Naive thymus-derived CD4-positive, alpha-beta T cell (primary cell): ENCODE measurements at regions not wholly inside any gene's neighbourhood (a gene's known extent, or its start where the extent isn't known, plus 50 kb on each side); places are given as distances from the start of the nearest gene placed in this dataset.
"Not testable (repeated sequence)": the region's sequence is repeated elsewhere in the genome, so short reads cannot be mapped to it uniquely, and the experiment has no call there.

Source experiments
- ATAC-seq: fragments of 150-1000 bp; cut with Tn5 transposase; 2 replicates; pipeline ENCODE4 v1.10.0; 2021; ENCODE audit warnings: mild to moderate bottlenecking, moderate library complexity
- CTCF ChIA-PET: fragments of 350-600 bp; sonication (Branson Sonifier 250); formaldehyde crosslinking; loops from one replicate; lab custom pipeline; 2021; ENCODE audit warnings: antibody characterized with exemption; lab: Charles Lee
- POLR2A ChIA-PET: fragments of 350-600 bp; sonication (Branson Sonifier 250); formaldehyde crosslinking; loops from one replicate; lab custom pipeline; 2021; ENCODE audit warnings: antibody characterized with exemption, inconsistent platforms; lab: Charles Lee
- DNase-seq, 9 donors: peaks; one replicate each; pipeline versions ENCODE4 v3.0.0 to v3.0.0-alpha.2; 2020 to 2022; ENCODE audit warnings: mixed read lengths in 1 of 9
- H3K27ac ChIP-seq: one replicate; pipeline ENCODE4 v1.7.0; 2013; ENCODE audit warnings: mild to moderate bottlenecking, low read depth, low read length, moderate library complexity
- H3K27me3 ChIP-seq, 2 donors: one replicate each; pipeline ENCODE4 v1.7.0; 2013; ENCODE audit warnings: low read length in 2 of 2, mild to moderate bottlenecking in 2 of 2, moderate library complexity in 2 of 2; ENCODE audit not compliant: control insufficient read depth in 2 of 2, insufficient read depth in 2 of 2
- H3K36me3 ChIP-seq, 3 experiments: 1 replicate in 2 of 3; 2 replicates in 1 of 3; pipeline ENCODE4 v1.7.0; 2013; ENCODE audit warnings: low read length in 3 of 3, mild to moderate bottlenecking in 3 of 3, moderate library complexity in 1 of 3; ENCODE audit not compliant: insufficient read depth in 3 of 3, control insufficient read depth in 2 of 3
- H3K4me1 ChIP-seq, 2 donors: one replicate each; pipeline ENCODE4 v1.7.0; 2013; ENCODE audit warnings: low read length in 2 of 2, mild to moderate bottlenecking in 2 of 2, moderate library complexity in 1 of 2; ENCODE audit not compliant: control insufficient read depth in 2 of 2, insufficient read depth in 2 of 2
- H3K4me3 ChIP-seq: 2 replicates; pipeline ENCODE4 v1.7.0; 2013; ENCODE audit warnings: mild to moderate bottlenecking, low read length
- H3K9me3 ChIP-seq, 3 experiments: 1 replicate in 2 of 3; 2 replicates in 1 of 3; pipeline ENCODE4 v1.7.0; 2013; ENCODE audit warnings: low read length in 3 of 3; ENCODE audit not compliant: control insufficient read depth in 2 of 3
- H3K27ac Mint-ChIP-seq, 9 donors: one replicate each; pipeline ENCODE4 v1.8.0; 2020 to 2022; ENCODE audit warnings: mixed read lengths in 9 of 9, mild to moderate bottlenecking in 8 of 9, moderate library complexity in 5 of 9, inconsistent platforms in 2 of 9
- H3K27me3 Mint-ChIP-seq, 5 donors: one replicate each; pipeline ENCODE4 v1.8.0; 2021 to 2022; ENCODE audit warnings: mixed read lengths in 5 of 5, mild to moderate bottlenecking in 1 of 5
- H3K36me3 Mint-ChIP-seq, 5 donors: one replicate each; pipeline ENCODE4 v1.8.0; 2020 to 2022; ENCODE audit warnings: mixed read lengths in 5 of 5, mild to moderate bottlenecking in 3 of 5, inconsistent platforms in 1 of 5
- H3K4me1 Mint-ChIP-seq, 7 donors: one replicate each; pipeline ENCODE4 v1.8.0; 2020 to 2022; ENCODE audit warnings: mixed read lengths in 7 of 7, mild to moderate bottlenecking in 3 of 7, inconsistent platforms in 1 of 7
- H3K4me3 Mint-ChIP-seq, 10 donors: one replicate each; pipeline ENCODE4 v1.8.0; 2020 to 2022; ENCODE audit warnings: mild to moderate bottlenecking in 10 of 10, mixed read lengths in 10 of 10, moderate library complexity in 6 of 10, inconsistent platforms in 2 of 10
- H3K9me3 Mint-ChIP-seq, 11 donors: one replicate each; pipeline ENCODE4 v1.8.0; 2020 to 2022; ENCODE audit warnings: mixed read lengths in 11 of 11, mild to moderate bottlenecking in 4 of 11, inconsistent platforms in 1 of 11, moderate library complexity in 1 of 11
- intact Hi-C, 2 donors: fragments of 100-400 bp; cut with micrococcal nuclease; formaldehyde crosslinking; loops; one replicate each; pipeline ENCODE4 v1.15.1; 2023

DNA sequence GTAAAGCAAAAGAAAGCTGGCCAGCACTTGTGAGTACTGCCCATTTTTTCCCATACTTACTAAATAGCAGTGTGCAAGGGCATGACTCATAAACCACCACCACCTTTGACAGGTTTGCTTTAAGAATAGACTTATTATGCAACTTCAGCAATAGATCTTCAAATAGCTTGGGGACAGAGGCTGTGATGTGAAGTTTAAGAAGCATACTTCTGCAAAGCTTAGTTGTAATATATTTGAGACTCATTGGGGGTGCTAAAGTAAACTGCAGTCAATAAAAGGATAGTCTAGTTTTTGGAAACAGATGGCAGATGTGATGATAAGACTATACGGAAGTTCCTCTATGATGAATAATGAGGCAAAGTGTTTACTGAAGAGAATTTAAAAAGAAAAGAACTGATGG lies 210.0 kb downstream of the PLA2G4A start:
- no peaks in the 10 kb centered on the region for H3K36me3 Mint-ChIP-seq

GRCh38 chr1:187041104-187041503 lies 212.4 kb downstream of the PLA2G4A start:
- no peaks in the 10 kb centered on the region for H3K27me3 ChIP-seq
- no peaks in the 10 kb centered on the region for H3K36me3 ChIP-seq
- DNase-seq (no peak), ATAC-seq (no peak)
- POLR2A ChIA-PET: no interaction called here
- H3K9me3 ChIP-seq: no peaks in the 10 kb centered on the region
- Mint-ChIP-seq H3K27ac (no peak overlapping the region), H3K36me3 (no peaks in the 10 kb centered on the region), H3K4me1 (peaks cover 0 to 1% (median 0%) of the 10 kb centered on the region in 7 donors), H3K9me3 (peaks cover 0 to 4% (median 0%) of the 10 kb centered on the region in 11 donors), H3K27me3 (peaks cover 0 to 10% (median 3%) of the 10 kb centered on the region in 5 donors), H3K4me3 (no peak overlapping the region)
- CTCF ChIA-PET: no interaction called here
- intact Hi-C loops: no loop called here
- H3K4me1 ChIP-seq: no peaks in the 10 kb centered on the region
- no peak overlapping the region for H3K27ac ChIP-seq
- no peak overlapping the region for H3K4me3 ChIP-seq

More for the DNA sequence above, 210.0 kb downstream of the PLA2G4A start:
- intact Hi-C loops: no loop called here
- CTCF ChIA-PET: interaction anchor here (0.6 kb wide), 1 partner anchor 1040 kb away, joined by 4 read pairs; no protein-coding TSS in a partner anchor
- Mint-ChIP-seq H3K27me3 (peaks cover 0 to 12% (median 5%) of the 10 kb centered on the region in 5 donors), H3K27ac (no peak overlapping the region), H3K4me1 (peaks cover 0 to 1% (median 0%) of the 10 kb centered on the region in 7 donors), H3K9me3 (peaks cover 0 to 6% (median 0%) of the 10 kb centered on the region in 11 donors), H3K4me3 (no peak overlapping the region)
- H3K27me3 ChIP-seq: no peaks in the 10 kb centered on the region
- no peak overlapping the region for H3K4me3 ChIP-seq
- no peak overlapping the region for H3K27ac ChIP-seq
- no peaks in the 10 kb centered on the region for H3K4me1 ChIP-seq
- no peaks in the 10 kb centered on the region for H3K36me3 ChIP-seq
- no peak for DNase-seq
- H3K9me3 ChIP-seq: no peaks in the 10 kb centered on the region
- POLR2A ChIA-PET: no interaction called here
- no peak for ATAC-seq

GRCh38 chr1:187042538-187042937 lies 213.8 kb downstream of the PLA2G4A start:
- Mint-ChIP-seq H3K9me3 (peaks cover 0 to 4% (median 0%) of the 10 kb centered on the region in 11 donors), H3K4me1 (peaks cover 0 to 1% (median 0%) of the 10 kb centered on the region in 7 donors), H3K36me3 (no peaks in the 10 kb centered on the region), H3K4me3 (no peak overlapping the region), H3K27me3 (peaks cover 0 to 21% (median 5%) of the 10 kb centered on the region in 5 donors), H3K27ac (no peak overlapping the region)
- ChIA-PET POLR2A (no interaction called here), CTCF (interaction anchor here (0.7 kb wide), 1 partner anchor 16 kb away, joined by 9 read pairs; no protein-coding TSS in a partner anchor)
- Histone ChIP-seq H3K27ac (no peak overlapping the region), H3K4me1 (no peaks in the 10 kb centered on the region), H3K4me3 (no peak overlapping the region), H3K9me3 (no peaks in the 10 kb centered on the region), H3K27me3 (no peaks in the 10 kb centered on the region), H3K36me3 (no peaks in the 10 kb centered on the region)
- intact Hi-C loops: no loop called here
- ATAC-seq: no peak
- no peak for DNase-seq

DNA sequence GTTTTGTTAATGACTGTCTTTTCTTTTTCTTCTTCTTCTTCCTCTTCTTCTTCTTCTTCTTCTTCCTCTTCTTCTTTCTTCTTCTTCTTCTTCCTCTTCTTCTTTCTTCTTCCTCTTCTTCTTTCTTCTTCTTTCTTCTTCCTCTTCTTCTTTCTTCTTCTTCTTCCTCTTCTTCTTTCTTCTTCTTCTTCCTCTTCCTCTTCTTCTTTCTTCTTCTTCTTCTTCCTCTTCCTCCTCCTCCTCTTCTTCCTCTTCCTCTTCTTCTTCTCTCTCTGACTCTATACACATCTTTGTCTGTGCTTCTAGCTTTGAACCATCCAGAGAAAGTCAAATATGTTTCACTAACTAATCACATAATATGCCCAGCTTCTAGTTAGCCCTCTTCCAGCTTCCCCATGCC lies 214.7 kb downstream of the PLA2G4A start:
- H3K9me3 ChIP-seq, DNase-seq, H3K4me1 ChIP-seq, H3K27ac ChIP-seq, POLR2A ChIA-PET, H3K36me3 Mint-ChIP-seq, ATAC-seq, CTCF ChIA-PET, H3K4me1 Mint-ChIP-seq, intact Hi-C loops, H3K27ac Mint-ChIP-seq, H3K36me3 ChIP-seq, H3K4me3 Mint-ChIP-seq, H3K9me3 Mint-ChIP-seq, H3K4me3 ChIP-seq, H3K27me3 ChIP-seq: not testable (repeated sequence)
- H3K27me3 Mint-ChIP-seq: peaks cover 0 to 21% (median 5%) of the 10 kb centered on the region in 5 donors

GRCh38 chr1:187044411-187044810 lies 215.7 kb downstream of the PLA2G4A start:
- no peaks in the 10 kb centered on the region for H3K27me3 ChIP-seq
- no peaks in the 10 kb centered on the region for H3K36me3 ChIP-seq
- H3K27me3 Mint-ChIP-seq: peaks cover 0 to 21% (median 3%) of the 10 kb centered on the region in 5 donors
- H3K27ac Mint-ChIP-seq: no peak overlapping the region
- peaks cover 0 to 1% (median 0%) of the 10 kb centered on the region in 7 donors for H3K4me1 Mint-ChIP-seq
- ChIA-PET CTCF (no interaction called here), POLR2A (no interaction called here)
- DNase-seq: no peak
- no peak overlapping the region for H3K4me3 ChIP-seq
- no peaks in the 10 kb centered on the region for H3K9me3 ChIP-seq
- no peaks in the 10 kb centered on the region for H3K4me1 ChIP-seq
- no peak overlapping the region for H3K4me3 Mint-ChIP-seq
- intact Hi-C loops: no loop called here
- no peak for ATAC-seq
- no peak overlapping the region for H3K27ac ChIP-seq
- no peaks in the 10 kb centered on the region for H3K9me3 Mint-ChIP-seq
- H3K36me3 Mint-ChIP-seq: no peaks in the 10 kb centered on the region

- H3K4me3 Mint-ChIP-seq: no peak overlapping the region
- Histone ChIP-seq H3K27me3 (no peaks in the 10 kb centered on the region), H3K4me1 (no peaks in the 10 kb centered on the region), H3K36me3 (no peaks in the 10 kb centered on the region), H3K4me3 (no peak overlapping the region), H3K9me3 (no peaks in the 10 kb centered on the region), H3K27ac (no peak overlapping the region)
- ChIA-PET POLR2A (no interaction called here), CTCF (no interaction called here)
- intact Hi-C loops: no loop called here
- H3K4me1 Mint-ChIP-seq: peaks cover 0 to 1% (median 0%) of the 10 kb centered on the region in 7 donors
- DNase-seq (no peak), ATAC-seq (no peak)
- H3K9me3 Mint-ChIP-seq: no peaks in the 10 kb centered on the region
- peaks cover 0 to 21% (median 3%) of the 10 kb centered on the region in 5 donors for H3K27me3 Mint-ChIP-seq
- no peak overlapping the region for H3K27ac Mint-ChIP-seq
- H3K36me3 Mint-ChIP-seq: no peaks in the 10 kb centered on the region
These were observed 216.6 kb downstream of the PLA2G4A start for GRCh38 chr1:187045371-187045770.

- intact Hi-C loops: no loop called here
- Histone ChIP-seq H3K36me3 (no peaks in the 10 kb centered on the region), H3K9me3 (no peaks in the 10 kb centered on the region), H3K27ac (no peak overlapping the region), H3K27me3 (no peaks in the 10 kb centered on the region), H3K4me3 (no peak overlapping the region), H3K4me1 (no peaks in the 10 kb centered on the region)
- Mint-ChIP-seq H3K4me1 (peaks cover 0 to 1% (median 0%) of the 10 kb centered on the region in 7 donors), H3K4me3 (no peak overlapping the region), H3K27ac (no peak overlapping the region), H3K27me3 (peaks cover 0 to 15% (median 3%) of the 10 kb centered on the region in 5 donors), H3K9me3 (no peaks in the 10 kb centered on the region), H3K36me3 (no peaks in the 10 kb centered on the region)
- CTCF ChIA-PET: no interaction called here
- ATAC-seq (no peak), DNase-seq (no peak)
- POLR2A ChIA-PET: no interaction called here
These were observed 217.5 kb downstream of the PLA2G4A start for GRCh38 chr1:187046293-187046692.
